HepG2 (cell line): ENCODE measurements at regions not wholly inside any gene's neighbourhood (a gene's known extent, or its start where the extent isn't known, plus 50 kb on each side); places are given as distances from the start of the nearest gene placed in this dataset.
A peak's percentile ranks its signal among the peaks of the same experiment; 100 is the strongest.

Experiments
- ATAC-seq: fragments of 200-7000 bp; cut with Tn5 transposase; 3 replicates; pipeline ENCODE4 v1.9.1; 2020; ENCODE audit warnings: mild to moderate bottlenecking, moderate library complexity
- BruUV-seq: library from RNA; stranded (reverse); fragments of 400-500 nt; replicated peaks from 2 replicates; lab custom pipeline; 2021; lab: Mats Ljungman, UMichigan
- CTCF ChIA-PET: fragments of 300-600 bp; formaldehyde crosslinking; extraction: SDS; loops from one replicate; lab custom pipeline; 2021; ENCODE audit warnings: low total read pairs, inconsistent platforms, low intra/inter-chr PET ratio; lab: Yijun Ruan, JAX
- POLR2A ChIA-PET: fragments of 350-600 bp; sonication (Branson Sonifier 250); formaldehyde crosslinking; loops from one replicate; lab custom pipeline; 2020; ENCODE audit warnings: antibody characterized with exemption, inconsistent platforms; lab: Yijun Ruan, JAX
- DNase-seq: peaks from one replicate; pipeline ENCODE4 v3.0.0-alpha.2; 2015; ENCODE audit warnings: low spot score
- FAIRE-seq: peaks from 3 replicates; lab custom pipeline; 2011; peaks lifted over from hg19 to GRCh38; lab: Jason Lieb, UNC
- H2AFZ ChIP-seq: one replicate; pipeline ENCODE4 v1.6.1; 2011; ENCODE audit warnings: low read length, inconsistent platforms
- H3K27ac ChIP-seq: fragments of 300-600 bp; 3 replicates; pipeline ENCODE4 v1.8.0; 2011; ENCODE audit warnings: mixed run types, mild to moderate bottlenecking, mixed read lengths, low read length, inconsistent platforms; ENCODE audit not compliant: insufficient read depth; ENCODE audit errors: extremely low read length
- H3K27me3 ChIP-seq, 2 experiments: fragments of 200-600 bp in 1 of 2; 2 replicates in 1 of 2; 3 replicates in 1 of 2; pipeline versions ENCODE4 v1.6.0 to v1.8.0; 2011; ENCODE audit warnings: low read length in 2 of 2, mild to moderate bottlenecking in 2 of 2, moderate library complexity in 2 of 2, inconsistent platforms in 1 of 2; ENCODE audit not compliant: insufficient read depth in 2 of 2, control insufficient read depth in 1 of 2
- H3K36me3 ChIP-seq, 2 experiments: fragments of 200-600 bp in 1 of 2; replicated peaks in 1 of 2; 2 replicates in 1 of 2; 3 replicates in 1 of 2; pipeline versions ENCODE4 v1.5.1 to v1.8.0; 2011; ENCODE audit warnings: low read length in 2 of 2, inconsistent platforms in 1 of 2; ENCODE audit not compliant: insufficient read depth in 2 of 2, control insufficient read depth in 1 of 2
- H3K4me1 ChIP-seq: 2 replicates; pipeline ENCODE4 v1.5.1; 2012; ENCODE audit warnings: low read length, inconsistent platforms; ENCODE audit not compliant: insufficient read depth
- H3K4me2 ChIP-seq: 2 replicates; pipeline ENCODE4 v1.6.0; 2011; ENCODE audit warnings: low read depth, low read length, inconsistent platforms
- H3K4me3 ChIP-seq, 3 experiments: fragments of 200-600 bp in 1 of 3; sonication (generic), shearing (Covaris generic) in 1 of 3; replicated peaks in 1 of 3; 2 replicates each; pipeline ENCODE4 v1.5.1; 2011 to 2016; ENCODE audit warnings: low read length in 3 of 3, inconsistent platforms in 2 of 3, low read depth in 2 of 3, mild to moderate bottlenecking in 2 of 3, control low read depth in 1 of 3, mixed read lengths in 1 of 3; ENCODE audit not compliant: insufficient read depth in 1 of 3
- H3K79me2 ChIP-seq: one replicate; pipeline ENCODE4 v1.6.1; 2011; ENCODE audit warnings: low read length, inconsistent platforms; ENCODE audit not compliant: insufficient read depth
- H3K9ac ChIP-seq: 2 replicates; pipeline ENCODE4 v1.6.0; 2011; ENCODE audit warnings: mild to moderate bottlenecking, low read depth, low read length, inconsistent platforms; ENCODE audit not compliant: insufficient read depth
- H3K9me3 ChIP-seq: 2 replicates; pipeline ENCODE4 v1.5.1; 2012; ENCODE audit warnings: mild to moderate bottlenecking, low read length
- H4K20me1 ChIP-seq: 2 replicates; pipeline ENCODE4 v1.6.0; 2011; ENCODE audit warnings: inconsistent platforms, mild to moderate bottlenecking, low read length, moderate library complexity; ENCODE audit not compliant: insufficient read depth
- BCL6 ChIP-seq: IDR thresholded peaks from 2 replicates; pipeline ENCODE4 v1.6.1; 2016; ENCODE audit warnings: missing genetic modification reagents, missing compliant biosample characterization
- CHCHD3 ChIP-seq: sonication (generic); formaldehyde crosslinking; IDR thresholded peaks from 2 replicates; pipeline ENCODE4 v1.8.0; 2022; ENCODE audit warnings: mild to moderate bottlenecking, missing genetic modification reagents, moderate library complexity
- HNRNPK ChIP-seq: fragments of 200-400 bp; formaldehyde crosslinking; IDR thresholded peaks from 2 replicates; pipeline ENCODE4 v1.6.1; 2018; ENCODE audit warnings: low read length, low read depth, moderate library complexity, mild to moderate bottlenecking; ENCODE audit not compliant: poor library complexity, severe bottlenecking
- HOXA9 ChIP-seq: sonication (generic); formaldehyde crosslinking; IDR thresholded peaks from 2 replicates; pipeline ENCODE4 v1.8.1; 2022; ENCODE audit warnings: missing genetic modification reagents, mild to moderate bottlenecking, moderate library complexity, borderline replicate concordance
- MAFG ChIP-seq: sonication (generic); formaldehyde crosslinking; IDR thresholded peaks from 2 replicates; pipeline ENCODE4 v1.5.1; 2020; ENCODE audit warnings: mild to moderate bottlenecking, missing genetic modification reagents
- NFE2 ChIP-seq: sonication (generic); formaldehyde crosslinking; IDR thresholded peaks from 2 replicates; pipeline ENCODE4 v1.4.0; 2020; ENCODE audit warnings: missing genetic modification reagents
- ZFP82 ChIP-seq: sonication (generic); formaldehyde crosslinking; IDR thresholded peaks from 2 replicates; pipeline ENCODE4 v1.5.1; 2020; ENCODE audit warnings: mild to moderate bottlenecking, missing genetic modification reagents, borderline replicate concordance
- ZNF605 ChIP-seq: sonication (generic); formaldehyde crosslinking; IDR thresholded peaks from 2 replicates; pipeline ENCODE4 v1.8.0; 2022; ENCODE audit warnings: mild to moderate bottlenecking, missing genetic modification reagents
- ZSCAN22 ChIP-seq: sonication (generic); formaldehyde crosslinking; IDR thresholded peaks from 2 replicates; pipeline ENCODE4 v1.4.0; 2020; ENCODE audit warnings: mild to moderate bottlenecking, missing genetic modification reagents
- WGBS: methylation state at CpG from one replicate; pipeline ENCODE4 v1.1.6; 2017; ENCODE audit warnings: low lambda C conversion rate; 5-methylcytosine and 5-hydroxymethylcytosine counted together
- in situ Hi-C: cut with HindIII; loops from 2 replicates; pipeline ENCODE4 v1.10.0; 2017; ENCODE audit warnings: low pct_unique_long_range_greater_than_20kb; ENCODE audit not compliant: extremely low pct_ligation_motif_present
- intact Hi-C: fragments of 100-400 bp; cut with micrococcal nuclease; formaldehyde crosslinking; loops from one replicate; pipeline ENCODE4 v1.10.0; 2022; ENCODE audit not compliant: unreplicated experiment
- TF ChIP-seq, protein P1 (sequence below): sonication (generic); formaldehyde crosslinking; IDR thresholded peaks from 2 replicates; pipeline ENCODE4 v1.9.0; 2022; ENCODE audit warnings: low read depth, missing genetic modification reagents
- TF ChIP-seq, protein P2 (sequence below): sonication (generic); formaldehyde crosslinking; IDR thresholded peaks from 2 replicates; pipeline ENCODE4 v1.4.0; 2020; ENCODE audit warnings: mild to moderate bottlenecking, low read depth, missing genetic modification reagents

DNA sequence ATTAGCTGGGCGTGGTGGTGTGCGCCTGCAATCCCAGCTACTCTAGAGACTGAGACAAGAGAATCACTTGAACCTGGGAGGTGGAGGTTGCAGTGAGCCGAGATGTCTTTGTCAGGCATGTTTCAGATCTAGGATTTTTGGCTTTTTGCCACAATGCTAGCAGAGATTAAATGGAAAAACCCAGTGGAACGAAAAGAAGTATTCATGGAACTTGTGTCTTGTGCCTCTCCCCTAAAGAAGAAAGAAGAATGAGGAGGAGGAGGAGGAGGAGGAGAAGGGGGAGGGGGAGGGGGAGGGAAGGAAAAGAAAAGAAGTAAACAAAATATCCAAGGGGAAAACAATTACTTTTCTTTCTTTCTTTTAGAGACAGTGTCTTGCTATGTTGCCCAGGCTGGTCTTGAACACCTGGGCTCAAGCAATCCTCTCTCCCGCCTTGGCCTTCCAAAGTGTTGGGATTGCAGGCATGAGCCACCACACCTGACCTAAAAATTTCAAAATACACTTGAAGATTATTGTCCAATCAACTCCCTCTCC, 106.0 kb downstream of the ARRDC3 start:
- Histone ChIP-seq H2AFZ (no peak overlapping the region), H3K9ac (no peak overlapping the region), H3K4me3 (no peak overlapping the region), H3K4me2 (no peak overlapping the region), H3K79me2 (no peaks in the 10 kb centered on the region), H3K9me3 (no peaks in the 10 kb centered on the region), H4K20me1 (no peaks in the 10 kb centered on the region), H3K4me1 (peaks cover 40% of the 10 kb centered on the region), H3K27ac (no peak overlapping the region), H3K27me3 (no peaks in the 10 kb centered on the region), H3K36me3 (no peaks in the 10 kb centered on the region)
- WGBS: 37% methylated on average over 5 of the region's 5 CpGs
- BruUV-seq: no TSS peak
- ChIA-PET CTCF (no interaction called here), POLR2A (no interaction called here)
- intact Hi-C loops (no loop called here), in situ Hi-C loops (no loop called here)
- DNase-seq: no peak
- ATAC-seq: no peak
- no peak for FAIRE-seq
- peak; percentile 74 for TF ChIP-seq HNRNPK
- TF ChIP-seq MAFG (CRISPR knock-in tag): no peak
- TF ChIP-seq BCL6 (CRISPR knock-in tag): no peak

DNA sequence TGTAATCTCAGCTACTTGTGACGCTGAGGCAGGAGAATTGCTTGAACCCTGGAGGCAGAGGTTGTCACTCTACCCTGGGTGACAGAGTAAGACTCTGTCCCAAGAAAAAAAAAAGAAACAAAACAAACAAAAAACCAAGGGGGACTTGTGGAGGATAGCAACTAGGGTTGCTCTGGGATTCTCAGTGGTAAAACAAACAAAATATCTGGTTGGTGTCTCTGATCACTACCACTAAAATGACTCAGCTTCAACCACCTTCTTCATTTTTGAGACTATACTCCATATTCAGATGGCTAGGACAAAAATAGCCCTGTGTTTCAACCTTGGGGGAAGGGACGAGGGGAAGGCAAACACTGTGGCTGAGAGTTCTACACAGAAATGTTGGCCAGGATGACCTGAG, 110.3 kb downstream of the ARRDC3 start:
- no TSS peak for BruUV-seq
- in situ Hi-C loops: no loop called here
- peak; percentile 9 for DNase-seq
- WGBS: 19% methylated on average over 2 of the region's 2 CpGs
- TF ChIP-seq ZFP82 (CRISPR knock-in tag): no peak
- TF ChIP-seq CHCHD3 (CRISPR knock-in tag): no peak
- TF ChIP-seq ZSCAN22: no peak
- TF ChIP-seq, protein P1, sequence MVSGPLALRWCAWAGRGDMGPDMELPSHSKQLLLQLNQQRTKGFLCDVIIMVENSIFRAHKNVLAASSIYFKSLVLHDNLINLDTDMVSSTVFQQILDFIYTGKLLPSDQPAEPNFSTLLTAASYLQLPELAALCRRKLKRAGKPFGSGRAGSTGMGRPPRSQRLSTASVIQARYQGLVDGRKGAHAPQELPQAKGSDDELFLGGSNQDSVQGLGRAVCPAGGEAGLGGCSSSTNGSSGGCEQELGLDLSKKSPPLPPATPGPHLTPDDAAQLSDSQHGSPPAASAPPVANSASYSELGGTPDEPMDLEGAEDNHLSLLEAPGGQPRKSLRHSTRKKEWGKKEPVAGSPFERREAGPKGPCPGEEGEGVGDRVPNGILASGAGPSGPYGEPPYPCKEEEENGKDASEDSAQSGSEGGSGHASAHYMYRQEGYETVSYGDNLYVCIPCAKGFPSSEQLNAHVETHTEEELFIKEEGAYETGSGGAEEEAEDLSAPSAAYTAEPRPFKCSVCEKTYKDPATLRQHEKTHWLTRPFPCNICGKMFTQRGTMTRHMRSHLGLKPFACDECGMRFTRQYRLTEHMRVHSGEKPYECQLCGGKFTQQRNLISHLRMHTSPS: no peak
- TF ChIP-seq, protein P2, sequence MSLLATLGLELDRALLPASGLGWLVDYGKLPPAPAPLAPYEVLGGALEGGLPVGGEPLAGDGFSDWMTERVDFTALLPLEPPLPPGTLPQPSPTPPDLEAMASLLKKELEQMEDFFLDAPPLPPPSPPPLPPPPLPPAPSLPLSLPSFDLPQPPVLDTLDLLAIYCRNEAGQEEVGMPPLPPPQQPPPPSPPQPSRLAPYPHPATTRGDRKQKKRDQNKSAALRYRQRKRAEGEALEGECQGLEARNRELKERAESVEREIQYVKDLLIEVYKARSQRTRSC: no peak
- no peak for TF ChIP-seq HOXA9 (CRISPR knock-in tag)
- no peak for TF ChIP-seq ZNF605 (CRISPR knock-in tag)
- no peak for TF ChIP-seq NFE2 (CRISPR knock-in tag)
- H2AFZ ChIP-seq: no peak overlapping the region
- H3K36me3 ChIP-seq: no peaks in the 10 kb centered on the region
- POLR2A ChIA-PET: no interaction called here
- H3K27ac ChIP-seq: no peak overlapping the region
- H3K9me3 ChIP-seq: no peaks in the 10 kb centered on the region
- H4K20me1 ChIP-seq: no peaks in the 10 kb centered on the region
- FAIRE-seq: no peak
- no peaks in the 10 kb centered on the region for H3K27me3 ChIP-seq
- no peak for ATAC-seq
- no peak overlapping the region for H3K9ac ChIP-seq
- CTCF ChIA-PET: no interaction called here
- H3K4me2 ChIP-seq: no peak overlapping the region
- H3K79me2 ChIP-seq: no peaks in the 10 kb centered on the region
- intact Hi-C loops: no loop called here
- H3K4me1 ChIP-seq: peaks cover 15% of the 10 kb centered on the region
- H3K4me3 ChIP-seq: no peak overlapping the region
